ENCODE measurements at regions not wholly inside any gene's neighbourhood (a gene's known extent, or its start where the extent isn't known, plus 50 kb on each side); places are given as distances from the start of the nearest gene placed in this dataset.

DNA sequence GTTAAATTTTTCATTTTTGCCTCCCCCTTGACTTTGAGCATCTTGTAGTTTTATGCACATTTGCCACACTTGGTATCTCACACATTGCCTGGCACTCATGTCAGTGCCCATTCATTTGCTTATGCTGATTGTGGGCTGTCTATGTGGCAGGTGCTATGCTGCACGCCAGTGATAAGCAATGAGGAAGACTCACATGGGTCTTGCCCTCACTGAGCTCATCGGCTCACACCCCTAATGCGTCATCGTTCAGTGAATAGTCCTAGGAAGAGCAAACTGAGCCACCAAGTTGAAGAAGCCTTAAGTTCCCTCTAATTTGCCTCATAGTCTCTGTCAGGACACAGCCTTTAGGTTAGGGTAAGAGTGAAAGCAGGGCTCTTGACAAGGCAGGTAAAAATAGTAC lies 209.4 kb upstream of the IL12B start:
- no peaks in the 10 kb centered on the region for H3K27me3 ChIP-seq (ENCODE audit: insufficient read depth, low read length, poor library complexity)
- no peaks in the 10 kb centered on the region for H3K4me1 ChIP-seq (ENCODE audit: insufficient read depth, low read length)
- TF ChIP-seq EZH2 (IDR thresholded peaks at IDR 0.05; ENCODE audit: borderline replicate concordance, low read depth, low read length, severe bottlenecking), result no peak
- TF ChIP-seq, protein P1, sequence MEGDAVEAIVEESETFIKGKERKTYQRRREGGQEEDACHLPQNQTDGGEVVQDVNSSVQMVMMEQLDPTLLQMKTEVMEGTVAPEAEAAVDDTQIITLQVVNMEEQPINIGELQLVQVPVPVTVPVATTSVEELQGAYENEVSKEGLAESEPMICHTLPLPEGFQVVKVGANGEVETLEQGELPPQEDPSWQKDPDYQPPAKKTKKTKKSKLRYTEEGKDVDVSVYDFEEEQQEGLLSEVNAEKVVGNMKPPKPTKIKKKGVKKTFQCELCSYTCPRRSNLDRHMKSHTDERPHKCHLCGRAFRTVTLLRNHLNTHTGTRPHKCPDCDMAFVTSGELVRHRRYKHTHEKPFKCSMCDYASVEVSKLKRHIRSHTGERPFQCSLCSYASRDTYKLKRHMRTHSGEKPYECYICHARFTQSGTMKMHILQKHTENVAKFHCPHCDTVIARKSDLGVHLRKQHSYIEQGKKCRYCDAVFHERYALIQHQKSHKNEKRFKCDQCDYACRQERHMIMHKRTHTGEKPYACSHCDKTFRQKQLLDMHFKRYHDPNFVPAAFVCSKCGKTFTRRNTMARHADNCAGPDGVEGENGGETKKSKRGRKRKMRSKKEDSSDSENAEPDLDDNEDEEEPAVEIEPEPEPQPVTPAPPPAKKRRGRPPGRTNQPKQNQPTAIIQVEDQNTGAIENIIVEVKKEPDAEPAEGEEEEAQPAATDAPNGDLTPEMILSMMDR (IDR thresholded peaks at IDR 0.05; ENCODE audit: borderline replicate concordance, extremely low read depth, low read length, poor library complexity, severe bottlenecking), result no peak
- H3K4me3 ChIP-seq (ENCODE audit: low read depth in 1 of 2, low read length in 2 of 2), result no peak overlapping the region
- H3K9me3 ChIP-seq (ENCODE audit: insufficient read depth, low read length, severe bottlenecking), result no peaks in the 10 kb centered on the region
- no peaks in the 10 kb centered on the region for H3K36me3 ChIP-seq (ENCODE audit: insufficient read depth, low read length)
- H3K79me2 ChIP-seq (ENCODE audit: insufficient read depth, low read length), result no peaks in the 10 kb centered on the region
- ATAC-seq (ENCODE audit: insufficient read depth, low read depth), result no peak
- no peaks in the 10 kb centered on the region for H4K20me1 ChIP-seq (ENCODE audit: insufficient read depth, low read length)
- no peak overlapping the region for H3K9ac ChIP-seq (ENCODE audit: low read depth, low read length)
- no peak overlapping the region for H2AFZ ChIP-seq (ENCODE audit: low read depth, low read length)
- H3K27ac ChIP-seq (ENCODE audit: low read length), result no peak overlapping the region
- DNase-seq, result no peak
- H3K4me2 ChIP-seq (ENCODE audit: insufficient read depth, low read length), result no peak overlapping the region

DNA sequence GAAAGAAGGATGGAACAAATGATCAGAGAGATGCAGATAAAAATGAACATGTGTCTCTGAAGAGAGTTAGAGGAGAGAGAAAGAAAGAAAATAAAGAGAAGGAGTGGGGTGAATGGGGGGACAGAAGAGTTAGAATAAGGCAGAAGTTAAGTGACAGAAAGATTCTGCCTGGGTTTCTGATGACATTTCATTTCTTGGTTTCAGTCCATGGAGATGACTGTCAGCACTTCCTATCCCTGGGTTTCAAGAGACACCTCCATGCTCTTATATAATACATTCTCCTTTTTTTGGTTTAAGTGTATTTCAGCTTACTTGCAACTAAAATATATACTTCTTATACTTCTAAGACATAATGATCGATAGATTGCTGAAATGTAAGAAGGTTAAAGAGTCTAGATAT lies 213.0 kb upstream of the IL12B start:
- TF ChIP-seq, protein P1 (IDR thresholded peaks at IDR 0.05; ENCODE audit: borderline replicate concordance, extremely low read depth, low read length, poor library complexity, severe bottlenecking), result no peak
- no peak for TF ChIP-seq EZH2 (IDR thresholded peaks at IDR 0.05; ENCODE audit: borderline replicate concordance, low read depth, low read length, severe bottlenecking)
- no peaks in the 10 kb centered on the region for H3K4me1 ChIP-seq (ENCODE audit: insufficient read depth, low read length)
- H3K9me3 ChIP-seq (ENCODE audit: insufficient read depth, low read length, severe bottlenecking), result no peaks in the 10 kb centered on the region
- no peak overlapping the region for H3K27ac ChIP-seq (ENCODE audit: low read length)
- no peaks in the 10 kb centered on the region for H3K79me2 ChIP-seq (ENCODE audit: insufficient read depth, low read length)
- H3K4me2 ChIP-seq (ENCODE audit: insufficient read depth, low read length), result no peak overlapping the region
- H2AFZ ChIP-seq (ENCODE audit: low read depth, low read length), result no peak overlapping the region
- H3K4me3 ChIP-seq (ENCODE audit: low read depth in 1 of 2, low read length in 2 of 2), result no peak overlapping the region
- no peak overlapping the region for H3K9ac ChIP-seq (ENCODE audit: low read depth, low read length)
- no peaks in the 10 kb centered on the region for H3K27me3 ChIP-seq (ENCODE audit: insufficient read depth, low read length, poor library complexity)
- no peak for DNase-seq
- ATAC-seq (ENCODE audit: insufficient read depth, low read depth), result no peak
- H4K20me1 ChIP-seq (ENCODE audit: insufficient read depth, low read length), result no peaks in the 10 kb centered on the region
- no peaks in the 10 kb centered on the region for H3K36me3 ChIP-seq (ENCODE audit: insufficient read depth, low read length)

DNA sequence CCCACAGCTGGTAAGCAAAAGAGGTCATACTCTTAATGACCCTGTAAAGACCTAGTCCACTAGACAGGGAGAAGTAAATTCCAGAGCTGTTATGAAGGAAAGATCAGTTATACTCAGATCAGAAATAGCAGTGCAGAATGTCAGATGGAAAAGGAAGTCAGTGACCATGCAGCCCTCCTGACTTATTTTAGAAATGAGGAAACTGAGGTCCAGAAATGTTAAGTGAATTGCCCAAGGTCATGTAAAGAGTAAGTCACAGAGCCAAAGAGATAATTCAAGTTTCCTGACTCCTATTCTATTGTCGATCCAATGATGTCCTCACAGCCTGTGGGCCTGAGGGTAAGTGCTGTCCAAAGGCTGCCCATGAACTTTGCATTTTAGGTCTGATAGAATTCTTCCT lies 214.9 kb upstream of the IL12B start:
- H3K9ac ChIP-seq (ENCODE audit: low read depth, low read length), result no peak overlapping the region
- no peak for TF ChIP-seq EZH2 (IDR thresholded peaks at IDR 0.05; ENCODE audit: borderline replicate concordance, low read depth, low read length, severe bottlenecking)
- TF ChIP-seq, protein P1 (IDR thresholded peaks at IDR 0.05; ENCODE audit: borderline replicate concordance, extremely low read depth, low read length, poor library complexity, severe bottlenecking), result no peak

More for the DNA sequence above, 214.9 kb upstream of the IL12B start:
- Histone ChIP-seq H3K79me2 (ENCODE audit: insufficient read depth, low read length) (no peaks in the 10 kb centered on the region), H2AFZ (ENCODE audit: low read depth, low read length) (no peak overlapping the region), H3K9me3 (ENCODE audit: insufficient read depth, low read length, severe bottlenecking) (no peaks in the 10 kb centered on the region), H3K4me2 (ENCODE audit: insufficient read depth, low read length) (no peak overlapping the region), H3K4me3 (ENCODE audit: low read depth in 1 of 2, low read length in 2 of 2) (no peak overlapping the region), H3K27me3 (ENCODE audit: insufficient read depth, low read length, poor library complexity) (no peaks in the 10 kb centered on the region), H3K36me3 (ENCODE audit: insufficient read depth, low read length) (no peaks in the 10 kb centered on the region), H4K20me1 (ENCODE audit: insufficient read depth, low read length) (no peaks in the 10 kb centered on the region), H3K4me1 (ENCODE audit: insufficient read depth, low read length) (no peaks in the 10 kb centered on the region), H3K27ac (ENCODE audit: low read length) (no peak overlapping the region)
- DNase-seq (no peak), ATAC-seq (ENCODE audit: insufficient read depth, low read depth) (no peak)
